KMS-11 (cell line): ENCODE measurements at regions not wholly inside any gene's neighbourhood (a gene's known extent, or its start where the extent isn't known, plus 50 kb on each side); places are given as distances from the start of the nearest gene placed in this dataset.
"Not testable (repeated sequence)": the region's sequence is repeated elsewhere in the genome, so short reads cannot be mapped to it uniquely, and the experiment has no call there.

Experiments used
- H2AFZ ChIP-seq: fragments of 200-600 bp; sonication (generic); 2 replicates; pipeline ENCODE4 v1.6.1; 2016; ENCODE audit warnings: antibody characterized with exemption, mixed run types, low read depth
- H3K27ac ChIP-seq: fragments of 200-600 bp; sonication (generic); 2 replicates; pipeline ENCODE4 v1.6.1; 2016; ENCODE audit warnings: mild to moderate bottlenecking, mixed run types
- H3K27me3 ChIP-seq: fragments of 200-600 bp; sonication (generic); 2 replicates; pipeline ENCODE4 v1.6.1; 2017; ENCODE audit warnings: mild to moderate bottlenecking, low read depth, mixed run types, moderate library complexity; ENCODE audit not compliant: insufficient read depth
- H3K36me3 ChIP-seq: fragments of 200-600 bp; sonication (generic); 2 replicates; pipeline ENCODE4 v1.6.1; 2017; ENCODE audit warnings: mild to moderate bottlenecking, mixed run types; ENCODE audit not compliant: insufficient read depth
- H3K4me1 ChIP-seq: fragments of 200-600 bp; sonication (generic); 2 replicates; pipeline ENCODE4 v1.6.1; 2016; ENCODE audit warnings: mild to moderate bottlenecking, low read depth, mixed run types; ENCODE audit not compliant: poor library complexity, severe bottlenecking
- H3K4me2 ChIP-seq: fragments of 200-600 bp; sonication (generic); 2 replicates; pipeline ENCODE4 v1.7.0; 2016; ENCODE audit warnings: mild to moderate bottlenecking, mixed run types
- H3K4me3 ChIP-seq: fragments of 200-600 bp; sonication (generic); IDR thresholded peaks from 2 replicates; pipeline ENCODE4 v1.6.1; 2017; ENCODE audit warnings: low read depth, low read length, mixed read lengths; ENCODE audit not compliant: insufficient read depth
- H3K79me2 ChIP-seq: fragments of 200-600 bp; sonication (generic); 2 replicates; pipeline ENCODE4 v1.6.1; 2016; ENCODE audit warnings: low read depth, mixed run types; ENCODE audit not compliant: insufficient read depth
- H3K9ac ChIP-seq: fragments of 200-600 bp; sonication (generic); 2 replicates; pipeline ENCODE4 v1.6.1; 2016; ENCODE audit warnings: mild to moderate bottlenecking, mixed run types
- H4K20me1 ChIP-seq: fragments of 200-600 bp; sonication (generic); 2 replicates; pipeline ENCODE4 v1.6.1; 2016; ENCODE audit warnings: mild to moderate bottlenecking, mixed run types; ENCODE audit not compliant: insufficient read depth
- TF ChIP-seq, protein P1 (sequence below): fragments of 200-600 bp; sonication (generic); conservative IDR thresholded peaks from 2 replicates; pipeline ENCODE4 v1.6.1; 2017; ENCODE audit warnings: low read depth, mild to moderate bottlenecking, antibody characterized with exemption, low read length, moderate library complexity, mixed read lengths

GRCh38 chr2:45103351-45104345 lies 94.4 kb upstream of the SIX2 start:
- Histone ChIP-seq H3K4me1 (no peaks in the 10 kb centered on the region), H3K27ac (no peak overlapping the region), H3K4me2 (no peak overlapping the region), H3K27me3 (no peaks in the 10 kb centered on the region), H3K79me2 (no peaks in the 10 kb centered on the region), H3K36me3 (no peaks in the 10 kb centered on the region), H3K9ac (no peak overlapping the region), H2AFZ (no peak overlapping the region), H3K4me3 (no peak overlapping the region), H4K20me1 (no peaks in the 10 kb centered on the region)
- TF ChIP-seq, protein P1, sequence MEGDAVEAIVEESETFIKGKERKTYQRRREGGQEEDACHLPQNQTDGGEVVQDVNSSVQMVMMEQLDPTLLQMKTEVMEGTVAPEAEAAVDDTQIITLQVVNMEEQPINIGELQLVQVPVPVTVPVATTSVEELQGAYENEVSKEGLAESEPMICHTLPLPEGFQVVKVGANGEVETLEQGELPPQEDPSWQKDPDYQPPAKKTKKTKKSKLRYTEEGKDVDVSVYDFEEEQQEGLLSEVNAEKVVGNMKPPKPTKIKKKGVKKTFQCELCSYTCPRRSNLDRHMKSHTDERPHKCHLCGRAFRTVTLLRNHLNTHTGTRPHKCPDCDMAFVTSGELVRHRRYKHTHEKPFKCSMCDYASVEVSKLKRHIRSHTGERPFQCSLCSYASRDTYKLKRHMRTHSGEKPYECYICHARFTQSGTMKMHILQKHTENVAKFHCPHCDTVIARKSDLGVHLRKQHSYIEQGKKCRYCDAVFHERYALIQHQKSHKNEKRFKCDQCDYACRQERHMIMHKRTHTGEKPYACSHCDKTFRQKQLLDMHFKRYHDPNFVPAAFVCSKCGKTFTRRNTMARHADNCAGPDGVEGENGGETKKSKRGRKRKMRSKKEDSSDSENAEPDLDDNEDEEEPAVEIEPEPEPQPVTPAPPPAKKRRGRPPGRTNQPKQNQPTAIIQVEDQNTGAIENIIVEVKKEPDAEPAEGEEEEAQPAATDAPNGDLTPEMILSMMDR = no peak

- no peaks in the 10 kb centered on the region for H3K36me3 ChIP-seq
- H4K20me1 ChIP-seq = no peaks in the 10 kb centered on the region
- no peaks in the 10 kb centered on the region for H3K27me3 ChIP-seq
- H3K27ac ChIP-seq = no peak overlapping the region
- no peaks in the 10 kb centered on the region for H3K4me1 ChIP-seq
- no peak overlapping the region for H2AFZ ChIP-seq
- H3K4me2 ChIP-seq = no peak overlapping the region
- TF ChIP-seq, protein P1 = no peak
- H3K9ac ChIP-seq = no peak overlapping the region
- H3K4me3 ChIP-seq = no peak overlapping the region
- H3K79me2 ChIP-seq = no peaks in the 10 kb centered on the region
Measured at GRCh38 chr2:45102579-45103117, 93.4 kb upstream of the SIX2 start.

- Histone ChIP-seq H3K79me2 (no peaks in the 10 kb centered on the region), H3K27ac (no peak overlapping the region), H3K9ac (no peak overlapping the region), H3K4me2 (no peak overlapping the region), H3K27me3 (no peaks in the 10 kb centered on the region), H3K36me3 (no peaks in the 10 kb centered on the region), H2AFZ (no peak overlapping the region), H4K20me1 (no peaks in the 10 kb centered on the region), H3K4me1 (no peaks in the 10 kb centered on the region), H3K4me3 (no peak overlapping the region)
- TF ChIP-seq, protein P1 = no peak
Measured at GRCh38 chr2:45102141-45102540, 92.9 kb upstream of the SIX2 start.

DNA sequence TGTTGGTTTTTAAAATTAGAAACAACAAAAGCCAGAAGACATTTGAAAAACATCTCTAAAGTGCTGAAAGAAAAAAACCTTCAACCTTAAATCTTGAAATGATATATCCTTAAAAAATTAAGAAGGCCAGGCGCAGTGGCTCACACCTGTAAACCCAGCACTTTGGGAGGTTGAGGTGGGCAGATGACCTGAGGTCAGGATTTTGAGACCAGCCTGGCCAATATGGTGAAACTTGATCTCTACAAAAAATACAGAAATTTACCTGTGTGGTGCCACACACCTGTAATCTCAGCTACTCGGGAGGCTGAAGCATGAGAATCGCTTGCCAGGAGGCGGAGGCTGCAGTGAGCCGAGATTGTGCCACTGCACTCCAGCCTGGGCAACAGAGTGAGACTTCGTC lies 87.7 kb upstream of the SIX2 start:
- no peaks in the 10 kb centered on the region for H3K79me2 ChIP-seq
- no peaks in the 10 kb centered on the region for H3K27me3 ChIP-seq
- H4K20me1 ChIP-seq = no peaks in the 10 kb centered on the region
- no peaks in the 10 kb centered on the region for H3K36me3 ChIP-seq
- H3K4me2 ChIP-seq = no peak overlapping the region
- TF ChIP-seq, protein P1 = no peak
- no peak overlapping the region for H2AFZ ChIP-seq
- H3K9ac ChIP-seq = no peak overlapping the region
- no peak overlapping the region for H3K27ac ChIP-seq
- no peaks in the 10 kb centered on the region for H3K4me1 ChIP-seq
- no peak overlapping the region for H3K4me3 ChIP-seq

DNA sequence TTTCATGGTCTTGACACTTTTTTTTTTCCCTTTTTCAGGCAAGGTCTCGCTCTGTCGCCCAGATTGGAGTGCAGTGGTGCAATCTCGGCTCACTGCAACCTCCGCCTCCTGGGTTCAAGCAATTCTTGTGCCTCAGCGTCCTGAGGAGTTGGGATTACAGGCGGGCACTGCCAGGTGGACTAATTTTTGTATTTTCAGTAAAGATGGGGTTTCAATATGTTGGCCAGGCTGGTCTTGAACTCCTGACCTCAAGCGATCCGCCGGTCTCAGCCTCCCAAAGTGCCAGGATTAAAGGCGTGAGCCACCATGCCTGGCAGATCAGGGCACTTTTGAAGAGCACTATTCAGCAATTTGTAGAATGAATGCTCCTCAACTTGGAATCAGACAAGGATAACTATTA lies 86.8 kb upstream of the SIX2 start:
- not testable (repeated sequence) for H3K79me2 ChIP-seq

More for the DNA sequence above, 86.8 kb upstream of the SIX2 start:
- not testable (repeated sequence) for H3K4me3 ChIP-seq, H3K27ac ChIP-seq, H2AFZ ChIP-seq, H3K36me3 ChIP-seq, H4K20me1 ChIP-seq, H3K4me1 ChIP-seq, H3K27me3 ChIP-seq, H3K9ac ChIP-seq, H3K4me2 ChIP-seq
